ENCODE measurements at regions not wholly inside any gene's neighbourhood (a gene's known extent, or its start where the extent isn't known, plus 50 kb on each side); places are given as distances from the start of the nearest gene placed in this dataset.
"Not testable (repeated sequence)": the region's sequence is repeated elsewhere in the genome, so short reads cannot be mapped to it uniquely, and the experiment has no call there.

DNA sequence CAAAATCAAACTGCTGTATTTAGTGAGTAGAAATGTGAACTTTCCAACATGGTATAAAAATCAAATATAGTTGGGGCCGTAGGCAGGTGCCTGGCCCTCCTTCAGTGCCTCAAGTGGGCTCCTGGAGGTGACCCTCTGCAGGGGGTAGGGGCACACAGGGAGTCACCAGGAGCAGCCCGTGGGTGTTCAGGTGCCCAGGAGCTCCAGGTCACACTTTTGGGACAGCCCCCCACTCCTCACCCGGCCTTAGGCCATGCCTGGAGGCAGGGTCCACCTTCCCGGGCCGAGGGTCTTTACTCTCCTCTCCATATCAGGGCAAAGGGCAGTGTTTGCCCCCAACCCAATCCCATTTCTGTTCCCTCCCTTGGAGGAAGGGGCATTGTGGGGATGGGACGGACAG lies 108.0 kb upstream of the MTAP start:
- DNase-seq (ENCODE audit: low spot score), result no peak

DNA sequence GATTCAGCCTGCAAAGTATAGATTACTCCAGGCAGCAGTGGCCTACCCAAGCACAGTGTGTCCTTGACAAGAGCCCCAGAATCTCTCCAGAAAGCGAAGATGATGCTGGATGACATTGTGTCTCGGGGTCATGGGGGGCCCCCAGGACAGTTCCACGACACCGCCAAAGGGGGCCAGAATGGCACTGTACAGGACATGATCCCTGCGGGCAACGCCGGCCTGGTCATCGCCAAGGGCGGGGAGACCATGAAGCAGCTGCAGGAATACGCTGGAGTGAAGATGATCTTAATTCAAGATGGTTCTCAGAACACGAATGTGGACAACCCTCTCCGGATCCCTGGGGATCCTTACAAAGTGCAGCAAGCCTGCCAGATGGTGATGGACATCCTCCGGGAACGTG lies 107.0 kb upstream of the MTAP start:
- DNase-seq (ENCODE audit: low spot score), result no peak

DNA sequence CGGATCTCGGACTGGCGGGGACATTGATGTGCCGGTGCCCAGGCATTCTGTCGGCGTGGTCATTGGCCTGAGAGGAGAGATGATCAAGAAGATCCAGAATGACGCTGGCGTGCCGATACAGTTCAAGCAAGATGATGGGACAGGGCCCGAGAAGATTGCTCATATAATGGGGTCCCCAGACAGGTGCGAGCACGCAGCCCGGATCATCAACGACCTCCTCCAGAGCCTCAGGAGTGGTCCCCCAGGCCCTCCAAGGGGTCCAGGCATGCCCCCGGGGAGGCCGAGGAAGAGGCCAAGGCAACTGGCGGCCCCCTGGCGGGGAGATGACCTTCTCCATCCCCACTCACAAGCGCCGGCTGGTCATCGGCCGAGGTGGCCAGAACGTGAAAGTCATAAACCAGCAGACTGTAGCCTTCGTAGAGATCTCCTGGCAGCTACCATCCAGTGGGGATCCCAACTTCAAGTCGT lies 106.5 kb upstream of the MTAP start:
- DNase-seq (ENCODE audit: low spot score), result no peak

DNA sequence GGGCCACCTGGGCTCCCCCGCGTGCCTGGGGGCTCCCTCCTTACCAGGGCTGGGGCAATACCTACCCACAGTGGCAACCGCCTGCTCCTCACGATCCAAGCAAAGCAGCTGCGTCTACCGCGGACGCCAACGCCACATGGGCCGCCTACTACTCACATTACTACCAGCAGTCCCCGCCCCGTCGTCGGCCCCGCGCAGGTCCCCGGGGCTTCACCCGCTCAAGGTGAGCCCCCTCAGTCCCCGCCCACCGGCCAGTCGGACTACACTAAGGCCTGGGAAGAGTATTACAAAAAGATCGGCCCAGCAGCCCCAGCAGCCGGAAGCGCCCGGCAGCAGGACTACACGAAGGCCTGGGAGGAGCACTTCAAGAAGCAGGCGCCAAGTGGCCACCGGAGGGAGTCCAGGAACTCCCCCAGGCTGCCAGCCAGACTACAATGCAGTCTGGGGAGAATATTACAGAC lies 106.0 kb upstream of the MTAP start:
- peak; percentile 10 for DNase-seq (ENCODE audit: low spot score)

DNA sequence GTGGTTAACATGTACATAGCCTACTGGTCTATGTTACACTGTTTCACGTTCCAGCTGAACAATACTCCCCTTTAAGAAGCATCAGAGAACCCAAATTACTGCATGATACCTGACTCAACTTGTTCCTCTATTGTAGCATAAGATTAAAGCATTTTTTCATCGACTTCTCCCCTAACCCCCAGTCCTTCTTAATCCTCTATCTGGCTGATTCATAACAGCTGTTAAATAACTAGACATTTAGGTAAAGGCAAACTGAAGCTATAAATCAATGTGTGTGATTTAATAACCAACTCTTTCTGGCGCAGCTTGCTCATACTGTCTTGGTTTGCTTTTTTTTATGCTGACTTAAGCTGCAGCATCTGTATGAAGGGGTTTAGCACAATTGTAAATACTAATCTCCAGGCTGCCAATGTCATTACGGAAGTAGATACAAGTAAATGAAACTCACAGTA lies 94.2 kb upstream of the MTAP start:
- DNase-seq (ENCODE audit: low spot score), result no peak

DNA sequence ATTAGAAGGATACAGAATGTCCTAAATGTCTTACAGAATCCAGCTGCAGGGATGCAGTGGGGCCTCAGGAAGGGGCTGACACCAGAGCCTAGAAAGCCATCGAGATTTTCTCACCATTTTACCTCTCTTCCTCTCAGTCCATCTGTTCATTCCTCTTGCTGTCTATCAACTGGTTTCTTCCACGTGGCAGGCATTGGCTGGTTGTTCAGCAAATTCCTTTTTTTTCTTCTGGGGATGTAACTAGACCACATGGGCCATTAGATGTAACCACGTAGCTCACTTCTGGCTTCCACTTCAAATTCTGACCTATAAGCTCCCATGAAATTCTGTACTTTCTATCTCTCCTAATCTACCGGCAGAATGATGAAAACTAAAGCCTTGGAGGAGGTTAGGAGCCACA lies 93.6 kb upstream of the MTAP start:
- no peak for DNase-seq (ENCODE audit: low spot score)

DNA sequence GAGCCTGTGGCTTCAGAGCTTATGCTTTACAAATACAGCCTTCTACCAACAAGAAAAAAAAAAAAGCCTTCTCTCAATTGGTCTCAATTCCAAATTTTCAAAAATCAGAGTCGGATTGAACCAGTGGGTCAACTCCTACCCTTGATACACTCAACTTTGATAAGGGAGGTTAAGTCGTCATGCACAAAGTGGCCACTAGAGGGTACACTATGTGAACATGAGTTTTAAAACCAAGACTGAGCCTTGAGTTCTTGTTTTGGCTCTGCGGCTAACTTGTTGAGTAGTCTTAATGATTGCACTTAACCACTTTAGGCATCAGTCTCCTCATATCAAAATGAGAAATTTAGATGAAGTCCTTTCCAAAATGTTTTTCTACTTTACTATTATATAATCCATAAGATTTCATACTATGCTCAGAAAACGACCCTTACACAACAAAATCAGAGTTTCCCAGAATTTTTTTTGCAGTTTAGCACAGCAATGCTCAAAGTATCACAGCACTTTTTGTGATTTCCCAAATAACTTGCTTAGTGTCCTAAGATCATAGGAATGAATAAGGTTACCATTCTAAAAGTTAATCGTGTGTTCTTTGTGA lies 92.9 kb upstream of the MTAP start:
- DNase-seq (ENCODE audit: low spot score), result peak; percentile 40

DNA sequence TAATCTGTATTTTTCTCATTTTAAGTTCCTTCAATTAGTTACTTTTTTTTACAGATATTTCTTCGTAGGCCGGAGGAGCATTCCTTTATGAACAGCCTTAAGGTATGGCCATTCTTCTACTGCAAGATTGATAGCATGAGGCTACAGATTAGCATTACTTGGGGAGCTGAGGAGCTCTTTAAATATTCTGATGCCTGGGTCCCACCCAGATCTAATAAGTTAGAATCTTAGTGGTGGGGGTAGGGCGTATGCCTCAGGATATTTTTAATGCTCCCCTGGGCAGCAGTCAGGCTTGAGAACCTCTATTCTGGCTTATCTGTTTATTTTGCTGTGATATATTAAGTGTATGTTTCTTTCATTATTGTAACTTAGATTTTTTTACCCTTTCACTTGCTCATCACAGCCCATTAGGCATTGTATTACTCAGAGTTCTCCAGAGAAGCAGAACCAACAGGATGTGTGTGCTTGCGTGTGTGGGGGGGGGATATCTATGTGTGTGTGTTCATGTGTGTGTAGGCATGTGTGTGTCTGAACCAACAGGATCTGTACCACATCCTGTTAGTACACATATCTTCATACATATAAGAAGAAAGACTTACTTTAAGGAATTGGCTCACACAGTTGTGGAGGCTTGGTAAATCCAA lies 91.8 kb upstream of the MTAP start:
- DNase-seq (ENCODE audit: low spot score), result no peak

DNA sequence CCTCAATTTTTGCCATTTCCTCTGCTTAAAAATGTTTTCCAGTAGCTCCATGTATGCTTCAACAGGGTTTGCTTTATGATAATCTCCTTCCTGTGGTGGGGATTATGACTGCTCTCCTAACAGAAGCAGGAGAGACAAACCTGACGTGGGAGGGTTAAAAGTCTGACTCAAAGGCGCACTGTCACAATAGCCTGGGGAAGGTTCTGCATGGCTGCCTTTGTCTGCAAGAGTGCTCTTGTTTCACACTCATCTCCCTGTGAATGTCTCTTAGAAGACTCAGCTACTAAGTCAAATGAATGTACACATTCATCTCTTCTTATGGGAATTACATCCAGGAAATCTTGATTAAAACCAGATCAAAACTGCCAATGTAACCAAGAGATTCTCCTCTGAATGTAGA lies 90.9 kb upstream of the MTAP start:
- no peak for DNase-seq (ENCODE audit: low spot score)

DNA sequence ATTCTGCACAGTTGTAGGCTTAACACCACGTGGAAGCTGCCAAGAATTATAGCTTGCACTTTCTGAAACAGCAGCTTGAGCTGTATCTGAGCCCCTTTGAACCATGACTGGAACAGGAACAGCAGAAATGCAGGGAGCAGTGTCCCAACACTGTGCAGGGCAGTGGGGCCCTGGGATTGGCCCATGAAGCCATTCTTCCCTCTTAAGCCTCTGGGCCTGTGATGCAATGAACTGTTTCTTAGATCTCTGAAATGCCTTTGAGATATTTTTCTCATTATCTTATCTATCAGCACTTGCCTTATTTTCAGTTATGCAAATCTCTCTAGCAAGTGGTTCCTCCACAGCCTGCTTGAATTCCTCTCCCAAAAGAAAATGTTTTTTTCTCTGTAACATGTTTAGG lies 87.0 kb upstream of the MTAP start:
- DNase-seq (ENCODE audit: low spot score), result no peak

DNA sequence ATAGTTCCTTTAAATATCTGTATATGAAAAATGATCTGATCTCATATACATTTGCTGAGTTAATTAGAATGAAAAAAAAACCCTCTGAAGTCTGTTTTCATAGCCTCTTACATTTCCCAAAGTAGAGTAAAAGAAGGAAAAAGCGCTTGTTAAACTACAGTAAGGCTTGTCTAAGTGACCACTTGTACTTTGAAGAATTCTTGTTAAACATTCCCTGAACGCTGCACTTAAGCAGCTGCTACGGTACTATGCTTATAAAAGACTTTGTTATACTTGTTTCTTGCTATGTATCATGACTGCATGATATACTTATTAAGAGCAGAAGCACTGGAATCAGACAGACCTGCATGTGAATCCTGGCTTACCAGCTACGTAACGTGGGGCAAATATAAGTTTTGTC lies 81.7 kb upstream of the MTAP start:
- DNase-seq (ENCODE audit: low spot score), result no peak

DNA sequence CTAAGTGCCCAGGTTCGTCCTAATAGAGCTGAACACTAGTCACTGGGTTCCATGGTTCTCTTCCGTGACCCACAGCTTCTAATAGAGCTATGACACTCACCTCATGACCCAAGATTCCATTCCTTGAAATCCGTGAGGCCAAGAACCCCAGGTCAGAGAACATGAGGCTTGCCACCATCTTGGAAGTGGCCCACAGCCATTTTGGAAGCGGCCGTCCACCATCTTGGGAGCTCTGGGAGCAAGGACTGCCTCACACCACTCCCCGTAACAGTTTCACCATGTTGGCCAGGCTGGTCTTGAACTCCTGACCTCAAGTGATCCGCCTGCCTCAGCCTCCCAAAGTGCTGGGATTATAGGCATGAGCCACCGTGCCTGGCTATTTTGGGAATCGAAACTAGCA lies 75.0 kb upstream of the MTAP start:
- not testable (repeated sequence) for DNase-seq (ENCODE audit: low spot score)

DNA sequence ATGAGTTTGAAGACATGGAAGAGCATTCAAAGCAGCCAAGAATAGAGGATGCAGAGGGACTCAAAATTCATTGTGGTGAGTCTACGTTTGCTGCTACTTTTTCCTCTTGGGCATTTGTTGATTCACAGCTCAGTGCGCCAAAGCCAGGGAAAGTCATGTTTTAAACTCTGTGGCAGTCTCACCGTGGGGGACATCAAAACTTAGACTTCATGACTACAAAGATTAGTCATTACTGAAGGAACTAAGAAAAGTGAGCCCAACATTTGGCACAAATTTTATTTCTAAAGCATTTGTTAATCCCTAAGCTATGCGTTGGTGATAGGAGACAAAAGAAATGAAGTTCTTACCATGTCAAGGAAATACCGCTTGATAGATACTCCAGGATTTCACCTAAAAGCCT lies 73.7 kb upstream of the MTAP start:
- peak; percentile 17 for DNase-seq (ENCODE audit: low spot score)

DNA sequence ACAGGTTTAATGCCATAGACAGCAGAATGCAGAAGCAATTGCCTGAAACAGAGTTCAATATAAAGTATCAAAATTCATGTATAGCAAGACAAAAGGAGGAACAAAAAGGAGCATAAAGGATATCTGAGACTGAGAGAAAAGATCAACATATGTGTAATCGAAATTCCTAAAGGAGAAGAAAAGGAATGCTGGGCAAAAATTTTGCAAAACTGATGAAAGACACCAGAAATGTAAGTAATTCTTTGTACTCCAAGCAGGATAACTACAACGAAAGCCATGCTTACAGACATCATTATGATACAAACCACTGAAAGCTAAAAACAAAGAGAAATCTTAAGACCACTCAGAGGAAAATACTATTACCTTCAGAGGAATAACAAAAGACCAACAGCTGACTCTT lies 72.8 kb upstream of the MTAP start:
- DNase-seq (ENCODE audit: low spot score), result no peak

DNA sequence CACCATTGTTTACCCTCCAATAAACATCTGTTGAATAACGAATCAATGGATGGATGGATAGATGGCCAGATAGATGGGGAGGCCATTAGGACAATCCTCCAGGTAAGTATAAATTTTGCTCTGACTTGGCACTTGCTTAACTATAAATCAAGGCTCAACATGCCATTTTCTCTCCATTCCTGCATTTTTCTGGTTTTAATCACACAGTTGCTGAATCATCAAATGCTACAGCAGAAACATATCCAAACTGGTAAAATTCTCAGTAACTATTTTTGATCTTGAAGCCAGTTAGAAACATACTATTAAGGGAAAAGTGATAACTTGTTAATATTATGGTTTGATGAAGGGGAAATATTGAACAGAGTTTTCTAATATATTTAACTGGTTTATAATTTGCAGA lies 71.5 kb upstream of the MTAP start:
- DNase-seq (ENCODE audit: low spot score), result no peak

DNA sequence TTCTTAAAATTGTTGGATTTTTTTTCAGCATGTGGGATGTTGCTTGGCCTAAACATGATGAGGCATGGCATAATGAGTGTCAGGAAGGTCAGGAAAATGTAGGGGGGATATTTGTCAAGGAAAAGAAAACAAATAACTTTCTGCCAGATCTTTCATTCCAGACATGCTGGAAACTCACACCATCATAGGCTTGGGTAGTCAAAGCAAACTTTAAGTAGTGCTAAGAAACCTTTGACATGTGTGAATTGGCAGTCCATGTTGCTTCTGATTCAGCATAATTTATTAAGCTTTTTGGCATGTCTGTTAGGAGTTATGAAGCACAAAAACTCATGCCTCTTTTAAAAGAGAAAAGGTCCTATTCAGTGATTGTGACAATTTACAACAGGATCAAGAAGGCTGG lies 61.3 kb upstream of the MTAP start:
- DNase-seq (ENCODE audit: low spot score), result no peak

DNA sequence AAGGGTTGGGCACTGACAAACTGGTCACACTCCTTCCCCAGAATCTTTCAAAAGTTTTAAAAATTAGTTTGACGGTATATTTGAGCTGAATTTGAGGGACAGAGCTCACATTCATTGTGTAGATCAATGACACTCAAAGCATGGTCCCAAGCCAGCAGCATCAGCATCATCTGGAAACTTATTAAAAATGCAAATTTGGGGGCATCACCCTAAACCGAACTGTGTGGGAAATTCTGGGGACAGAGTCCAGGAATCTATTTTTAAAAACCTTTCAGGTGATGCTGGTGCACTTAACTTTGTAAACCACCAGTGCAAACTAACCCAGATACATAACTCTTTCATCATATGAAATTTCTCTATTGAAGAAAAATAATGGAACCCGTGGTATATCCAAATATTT lies 58.1 kb upstream of the MTAP start:
- DNase-seq (ENCODE audit: low spot score), result peak; percentile 2

DNA sequence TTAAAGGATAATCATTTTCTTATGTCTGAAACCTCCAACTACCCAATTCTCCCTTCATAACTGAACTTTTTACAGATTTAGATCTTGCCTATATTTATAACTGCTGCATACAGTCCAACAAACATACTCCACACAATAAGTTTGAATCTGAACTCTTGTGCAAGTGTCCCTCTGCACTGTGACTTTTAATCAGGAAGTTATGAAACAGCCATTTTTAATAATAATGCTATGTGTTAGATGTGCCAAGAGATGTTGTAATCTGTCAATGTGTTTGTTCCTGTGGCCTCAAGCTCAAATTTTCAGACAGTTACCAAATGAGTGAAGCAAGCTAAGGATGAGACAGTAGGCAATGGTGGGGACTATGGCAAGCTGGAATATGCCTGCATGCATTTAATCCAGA lies 57.6 kb upstream of the MTAP start:
- peak; percentile 33 for DNase-seq (ENCODE audit: low spot score)

DNA sequence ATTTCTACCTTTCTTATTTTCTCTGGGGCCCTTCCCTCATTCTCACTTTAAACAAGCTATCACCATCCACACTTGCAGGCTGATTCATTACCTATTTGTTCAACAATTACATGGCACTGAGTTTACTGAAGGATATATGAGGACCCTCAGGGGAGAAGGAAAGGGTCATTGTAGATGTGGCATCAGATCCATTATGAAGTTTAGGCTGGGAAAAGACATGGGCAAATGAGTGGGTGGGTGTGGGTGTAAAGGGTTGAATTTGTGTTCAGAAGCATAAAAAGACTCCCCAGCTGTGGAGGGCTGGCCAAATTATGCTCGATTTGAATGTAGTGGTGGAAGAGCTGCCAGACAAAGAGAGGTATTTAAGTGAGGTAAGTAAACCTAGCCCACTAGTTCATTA lies 55.9 kb upstream of the MTAP start:
- no peak for DNase-seq (ENCODE audit: low spot score)

DNA sequence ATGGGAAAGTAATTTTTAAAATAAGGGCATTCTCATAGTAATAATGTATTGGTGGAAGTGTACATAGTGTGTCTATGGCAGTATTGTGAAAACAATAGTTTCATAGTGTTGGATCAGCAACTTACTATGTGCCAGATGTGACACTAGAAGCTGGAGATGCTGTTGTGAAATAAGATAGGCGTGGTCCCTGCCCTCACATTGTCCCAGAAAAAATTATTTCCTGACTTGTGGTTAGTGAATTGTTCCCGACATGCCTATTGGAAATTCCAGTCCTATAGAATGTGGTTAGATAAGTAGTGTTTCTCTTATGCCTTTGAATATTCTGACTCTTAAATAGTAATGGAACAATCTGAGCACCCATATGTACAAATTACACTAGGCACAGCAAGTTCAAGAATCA lies 55.3 kb upstream of the MTAP start:
- DNase-seq (ENCODE audit: low spot score), result peak; percentile 21

DNA sequence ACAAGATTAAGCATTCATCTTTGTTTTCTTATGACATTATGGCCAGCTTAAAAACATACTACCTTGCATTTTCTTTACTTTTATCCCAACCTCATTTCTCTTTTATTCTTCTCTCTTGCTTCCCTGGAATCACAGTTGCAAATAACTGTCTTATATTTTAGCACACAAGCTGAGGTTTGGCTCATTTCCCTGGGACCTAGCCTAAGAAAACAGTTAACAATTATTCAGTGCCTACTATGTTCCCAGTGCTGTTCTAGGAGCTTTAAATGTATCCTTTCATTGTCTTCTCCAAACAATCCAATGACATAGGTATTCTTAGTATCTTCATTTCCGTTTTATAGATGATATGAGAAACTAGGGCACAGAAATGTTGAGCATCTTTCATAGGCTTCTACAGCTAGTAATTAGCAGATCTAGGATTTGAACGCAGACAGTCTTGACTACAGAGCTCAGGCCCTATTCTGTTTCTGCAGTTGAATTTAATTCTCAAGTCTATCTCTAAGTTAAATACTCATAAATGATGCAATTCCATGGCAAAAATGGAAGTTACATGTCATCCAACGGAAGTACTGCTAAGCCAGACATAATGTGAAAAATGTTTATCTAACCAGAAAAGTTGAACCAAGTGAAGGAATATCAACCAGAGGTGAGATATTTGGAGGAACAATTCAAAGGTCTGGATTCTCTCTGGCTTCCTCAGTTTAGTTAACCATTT lies 52.3 kb upstream of the MTAP start:
- DNase-seq (ENCODE audit: low spot score), result no peak

DNA sequence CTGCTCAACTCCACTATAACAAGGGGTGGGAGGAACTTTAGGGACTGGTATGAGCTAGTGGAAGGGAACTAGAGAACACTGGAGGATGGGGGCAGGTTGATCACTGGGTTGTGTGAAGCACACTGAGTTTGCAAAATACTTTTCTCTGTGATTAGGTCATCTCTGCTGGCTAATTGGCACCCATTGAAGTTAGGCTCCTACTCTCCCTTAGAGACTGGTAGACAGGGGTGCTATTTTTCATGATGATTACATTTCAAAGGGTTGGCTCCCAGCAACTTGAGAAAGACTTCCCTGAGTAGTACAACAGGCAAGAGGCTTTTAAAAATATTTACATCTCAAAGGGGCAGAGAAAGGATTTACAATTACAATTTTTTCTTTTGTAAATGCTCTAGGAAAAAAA lies 50.4 kb upstream of the MTAP start:
- no peak for DNase-seq (ENCODE audit: low spot score)
